H4 (cell line): ENCODE measurements at regions not wholly inside any gene's neighbourhood (a gene's known extent, or its start where the extent isn't known, plus 50 kb on each side); places are given as distances from the start of the nearest gene placed in this dataset.
A peak's percentile ranks its signal among the peaks of the same experiment; 100 is the strongest.
"Not testable (repeated sequence)": the region's sequence is repeated elsewhere in the genome, so short reads cannot be mapped to it uniquely, and the experiment has no call there.

Source experiments
- DNase-seq: peaks from one replicate; pipeline ENCODE4 v3.0.0-alpha.2; 2015; ENCODE audit warnings: low spot score

- DNase-seq: no peak
Measured at GRCh38 chr1:191739544-191739943, 418.7 kb upstream of the RGS18 start.

- DNase-seq: peak; percentile 10
Measured at GRCh38 chr1:191752342-191752741, 405.9 kb upstream of the RGS18 start.

GRCh38 chr1:191760016-191760415 lies 398.2 kb upstream of the RGS18 start:
- no peak for DNase-seq

- no peak for DNase-seq
Measured at GRCh38 chr1:191788551-191788950, 369.7 kb upstream of the RGS18 start.

DNA sequence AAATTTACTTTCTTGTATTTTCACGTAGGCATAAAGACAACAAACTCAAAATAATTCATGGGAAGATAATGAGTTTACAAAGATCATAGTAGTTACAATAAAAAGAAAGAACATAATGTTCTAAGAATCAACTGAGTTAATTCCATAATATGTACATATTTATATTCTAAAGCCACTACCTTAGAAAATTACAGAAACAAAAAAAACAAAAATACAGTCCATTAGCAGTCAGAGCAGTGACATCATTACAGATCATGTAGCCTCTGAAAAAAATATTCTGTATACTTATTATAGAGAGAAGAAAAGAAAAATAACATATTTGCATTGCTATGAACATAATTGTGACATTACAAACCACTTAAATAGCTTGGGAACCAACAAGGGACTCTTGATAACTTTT lies 360.1 kb upstream of the RGS18 start:
- no peak for DNase-seq

DNA sequence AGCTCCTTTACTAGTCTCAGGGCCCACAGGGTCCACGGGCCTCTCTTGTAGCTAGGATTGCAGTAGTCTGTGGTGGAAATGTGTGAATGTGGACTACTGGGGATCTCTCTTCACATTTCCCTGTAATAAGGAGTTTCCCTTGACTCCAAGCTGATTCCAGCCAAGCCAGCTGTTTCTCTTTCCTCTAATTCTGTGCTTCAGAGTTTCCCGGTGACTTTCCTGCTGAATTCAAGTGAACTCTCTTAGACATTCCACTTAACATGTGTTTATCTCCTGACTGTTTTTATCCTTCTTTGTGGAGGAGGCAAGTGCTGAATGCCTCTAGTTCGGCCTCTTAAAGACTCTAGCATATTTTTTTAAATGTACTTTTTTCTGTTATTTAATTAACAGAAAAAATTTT lies 354.0 kb upstream of the RGS18 start:
- DNase-seq: no peak

GRCh38 chr1:191813593-191813992 lies 344.7 kb upstream of the RGS18 start:
- DNase-seq: not testable (repeated sequence)

GRCh38 chr1:191818198-191818597 lies 340.1 kb upstream of the RGS18 start:
- no peak for DNase-seq

GRCh38 chr1:191831572-191831971 lies 326.7 kb upstream of the RGS18 start:
- peak; percentile 29 for DNase-seq

DNA sequence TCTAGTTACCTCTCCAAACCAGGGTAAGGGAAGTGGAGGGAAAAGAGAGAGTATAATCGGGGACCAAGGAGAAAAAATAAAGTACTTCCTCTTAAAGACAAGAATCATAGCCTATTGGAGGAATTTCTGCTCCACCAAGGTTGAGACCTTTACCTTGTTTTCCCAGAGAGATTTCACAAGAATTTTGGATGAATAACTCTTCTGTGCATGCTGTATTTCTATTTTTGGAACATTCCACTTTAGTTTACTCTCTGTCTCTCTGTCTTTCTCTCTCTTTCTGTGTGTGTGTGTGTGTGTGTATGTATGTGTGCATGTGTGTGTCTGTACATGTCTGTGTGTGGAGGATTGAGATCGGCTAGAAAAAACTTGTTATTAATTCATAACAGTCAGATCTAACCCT lies 318.4 kb upstream of the RGS18 start:
- no peak for DNase-seq

GRCh38 chr1:191851799-191852595 lies 306.3 kb upstream of the RGS18 start:
- DNase-seq: peak; percentile 19

DNA sequence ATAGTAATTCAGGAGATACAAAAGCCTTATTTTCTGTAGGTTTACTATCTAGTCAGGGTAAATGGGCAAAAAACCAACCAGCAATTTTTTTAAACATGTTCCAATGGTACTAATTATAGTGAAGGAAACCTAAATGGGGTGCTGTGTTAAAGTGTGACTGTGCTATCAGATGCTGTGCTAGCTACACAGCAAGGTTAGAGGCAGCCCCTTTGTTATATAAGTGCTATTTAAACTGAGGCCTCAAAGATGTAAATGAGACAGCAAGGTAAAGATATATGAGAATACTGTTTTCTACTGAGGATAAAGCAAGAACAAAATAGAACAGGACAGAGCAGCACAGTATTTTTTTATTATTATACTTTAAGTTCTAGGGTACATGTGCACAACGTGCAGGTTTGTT lies 305.4 kb upstream of the RGS18 start:
- no peak for DNase-seq

- DNase-seq: no peak
Measured at GRCh38 chr1:191857600-191857999, 300.7 kb upstream of the RGS18 start.

- no peak for DNase-seq
Measured at GRCh38 chr1:191865479-191865878, 292.8 kb upstream of the RGS18 start.

DNA sequence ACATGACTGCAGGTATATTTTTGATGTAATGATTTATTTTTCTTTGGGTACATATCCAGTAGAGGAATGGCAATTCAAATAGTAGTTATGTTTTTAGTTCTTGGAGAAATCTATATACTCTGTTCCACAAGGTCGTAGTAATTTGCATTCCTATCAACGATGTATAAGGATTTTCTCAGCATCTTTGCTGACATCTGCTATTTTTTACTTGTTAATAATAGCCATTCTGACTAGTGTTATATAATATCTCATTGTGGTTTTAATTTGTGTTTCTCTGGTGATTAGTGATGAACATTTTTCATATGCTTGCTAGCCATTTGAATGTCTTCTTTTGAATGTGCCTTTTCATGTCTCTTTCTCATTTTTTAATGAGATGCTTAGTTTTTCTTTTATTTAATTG lies 292.1 kb upstream of the RGS18 start:
- no peak for DNase-seq

DNA sequence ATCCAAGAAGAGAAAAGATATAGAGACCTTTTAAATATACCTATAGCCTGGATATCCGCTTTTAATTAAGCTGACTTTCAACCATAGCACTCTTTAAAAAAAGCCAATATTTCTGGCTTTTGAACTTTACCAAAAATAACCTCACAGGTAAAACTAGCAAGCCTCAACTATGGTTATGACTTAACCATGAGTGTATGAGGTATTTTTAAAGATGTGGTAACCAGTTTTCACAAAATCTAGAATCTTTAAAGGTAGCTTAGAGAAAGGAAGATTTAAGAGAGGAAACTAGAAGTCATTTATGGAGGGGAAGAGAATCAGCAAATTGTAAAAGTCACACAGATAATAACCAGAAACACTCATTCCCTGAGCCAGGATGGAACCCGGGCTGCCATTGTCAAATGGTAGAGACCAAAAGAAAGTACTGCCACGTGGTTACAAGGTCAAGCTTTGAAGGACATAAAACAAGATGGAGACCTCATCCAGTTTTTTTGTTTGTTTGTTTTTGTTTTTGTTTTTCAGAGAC lies 288.4 kb upstream of the RGS18 start:
- DNase-seq: no peak

DNA sequence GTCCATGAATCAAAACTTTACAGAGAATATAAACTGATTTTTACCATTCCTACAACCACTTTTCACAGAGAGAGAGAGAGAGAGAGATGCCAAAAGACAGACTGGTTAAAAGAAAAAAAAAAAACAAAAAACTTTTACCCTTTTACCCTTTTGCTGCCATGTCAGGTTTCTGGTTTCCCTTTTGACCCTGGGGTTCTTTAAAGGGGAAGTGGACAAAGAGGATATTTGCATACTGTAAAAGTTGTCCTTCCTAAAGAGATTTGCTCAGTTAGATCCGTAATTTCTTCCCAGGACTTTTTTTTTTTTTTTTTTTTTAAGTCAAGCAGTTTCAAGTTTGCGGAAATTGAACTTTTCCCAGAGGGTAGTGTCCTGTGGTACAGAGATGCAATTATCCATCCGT lies 287.8 kb upstream of the RGS18 start:
- DNase-seq: no peak

- DNase-seq: no peak
Measured at GRCh38 chr1:191875994-191876393, 282.3 kb upstream of the RGS18 start.

DNA sequence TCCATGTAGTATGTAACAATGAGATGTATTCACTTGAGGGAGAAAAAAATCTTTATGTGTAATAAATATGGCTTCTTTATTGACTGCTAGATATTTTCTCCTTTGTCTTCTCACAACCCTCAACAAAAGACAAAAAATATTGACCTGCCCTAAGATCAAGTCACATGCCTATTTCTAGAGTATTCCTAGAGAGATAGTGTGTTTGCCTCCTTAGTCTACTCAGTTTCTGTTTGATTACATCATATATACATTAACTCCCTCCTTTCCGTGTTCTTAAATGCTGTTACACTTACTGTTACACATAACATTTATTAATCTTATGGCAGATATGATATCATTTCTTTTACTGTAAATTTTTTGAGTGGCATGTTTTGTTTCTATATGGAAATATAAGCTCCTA lies 281.6 kb upstream of the RGS18 start:
- no peak for DNase-seq

- DNase-seq: no peak
Measured at GRCh38 chr1:191882870-191883269, 275.4 kb upstream of the RGS18 start.

DNA sequence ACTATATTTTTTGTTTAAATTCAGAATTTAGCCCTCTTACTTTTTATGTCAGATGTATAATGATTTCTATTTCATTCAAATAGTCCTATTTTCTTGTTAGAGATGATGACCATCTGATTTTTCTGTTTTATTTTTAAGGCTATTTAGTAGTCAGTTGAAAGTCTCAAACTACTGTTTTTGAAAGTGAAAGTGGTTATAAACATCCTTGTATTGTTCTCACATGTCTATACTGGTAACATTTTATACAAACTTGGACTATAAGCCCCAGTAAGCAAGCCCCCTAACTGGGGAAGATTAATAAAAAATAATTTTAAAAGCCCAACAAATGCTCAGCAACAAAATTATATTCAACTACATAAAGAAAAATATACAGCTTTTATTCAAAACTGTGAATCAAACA lies 271.3 kb upstream of the RGS18 start:
- DNase-seq: no peak

GRCh38 chr1:191888996-191889622 lies 269.2 kb upstream of the RGS18 start:
- peak; percentile 57 for DNase-seq

- no peak for DNase-seq
Measured at GRCh38 chr1:191889623-191890003, 268.6 kb upstream of the RGS18 start.
